Coronary artery (tissue), 2 donors: ENCODE measurements at regions not wholly inside any gene's neighbourhood (a gene's known extent, or its start where the extent isn't known, plus 50 kb on each side); places are given as distances from the start of the nearest gene placed in this dataset.

Source experiments
- DNase-seq: peaks from one replicate; pipeline ENCODE4 v3.0.0-alpha.2; 2017; ENCODE audit warnings: low spot score
- H3K27ac ChIP-seq, 2 donors: fragments of 200-600 bp; sonication (generic); one replicate each; pipeline ENCODE4 v1.5.1; 2016 to 2019
- H3K4me3 ChIP-seq: fragments of 200-600 bp; sonication (generic); 2 replicates; pipeline ENCODE4 v1.5.1; 2016; ENCODE audit warnings: mild to moderate bottlenecking, moderate library complexity
- TF ChIP-seq, protein P1 (sequence below): fragments of 200-600 bp; sonication (generic); IDR thresholded peaks from one replicate; pipeline ENCODE4 v1.5.1; 2019; ENCODE audit warnings: antibody characterized with exemption

DNA sequence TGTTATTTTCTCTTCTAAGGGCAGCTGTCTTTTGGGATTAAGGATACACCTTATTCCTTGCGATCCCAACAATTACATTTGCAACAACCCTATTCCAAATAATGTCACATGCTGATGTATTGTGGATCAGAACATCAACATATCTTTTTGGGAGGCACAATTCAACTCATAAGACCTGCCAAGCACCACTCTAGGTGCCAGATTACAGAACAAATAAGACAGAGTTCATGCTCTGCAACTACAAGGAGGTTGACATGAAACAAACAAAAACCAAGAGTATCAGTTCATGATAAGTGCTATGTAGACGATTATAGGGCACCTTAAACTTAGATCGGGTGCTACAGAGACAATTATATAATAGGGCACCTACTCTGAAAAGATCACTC is 203.2 kb upstream of the SGK1 start:
- TF ChIP-seq, protein P1, sequence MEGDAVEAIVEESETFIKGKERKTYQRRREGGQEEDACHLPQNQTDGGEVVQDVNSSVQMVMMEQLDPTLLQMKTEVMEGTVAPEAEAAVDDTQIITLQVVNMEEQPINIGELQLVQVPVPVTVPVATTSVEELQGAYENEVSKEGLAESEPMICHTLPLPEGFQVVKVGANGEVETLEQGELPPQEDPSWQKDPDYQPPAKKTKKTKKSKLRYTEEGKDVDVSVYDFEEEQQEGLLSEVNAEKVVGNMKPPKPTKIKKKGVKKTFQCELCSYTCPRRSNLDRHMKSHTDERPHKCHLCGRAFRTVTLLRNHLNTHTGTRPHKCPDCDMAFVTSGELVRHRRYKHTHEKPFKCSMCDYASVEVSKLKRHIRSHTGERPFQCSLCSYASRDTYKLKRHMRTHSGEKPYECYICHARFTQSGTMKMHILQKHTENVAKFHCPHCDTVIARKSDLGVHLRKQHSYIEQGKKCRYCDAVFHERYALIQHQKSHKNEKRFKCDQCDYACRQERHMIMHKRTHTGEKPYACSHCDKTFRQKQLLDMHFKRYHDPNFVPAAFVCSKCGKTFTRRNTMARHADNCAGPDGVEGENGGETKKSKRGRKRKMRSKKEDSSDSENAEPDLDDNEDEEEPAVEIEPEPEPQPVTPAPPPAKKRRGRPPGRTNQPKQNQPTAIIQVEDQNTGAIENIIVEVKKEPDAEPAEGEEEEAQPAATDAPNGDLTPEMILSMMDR = no peak
- no peak overlapping the region for H3K27ac ChIP-seq
- DNase-seq = no peak
- H3K4me3 ChIP-seq = no peak overlapping the region

DNA sequence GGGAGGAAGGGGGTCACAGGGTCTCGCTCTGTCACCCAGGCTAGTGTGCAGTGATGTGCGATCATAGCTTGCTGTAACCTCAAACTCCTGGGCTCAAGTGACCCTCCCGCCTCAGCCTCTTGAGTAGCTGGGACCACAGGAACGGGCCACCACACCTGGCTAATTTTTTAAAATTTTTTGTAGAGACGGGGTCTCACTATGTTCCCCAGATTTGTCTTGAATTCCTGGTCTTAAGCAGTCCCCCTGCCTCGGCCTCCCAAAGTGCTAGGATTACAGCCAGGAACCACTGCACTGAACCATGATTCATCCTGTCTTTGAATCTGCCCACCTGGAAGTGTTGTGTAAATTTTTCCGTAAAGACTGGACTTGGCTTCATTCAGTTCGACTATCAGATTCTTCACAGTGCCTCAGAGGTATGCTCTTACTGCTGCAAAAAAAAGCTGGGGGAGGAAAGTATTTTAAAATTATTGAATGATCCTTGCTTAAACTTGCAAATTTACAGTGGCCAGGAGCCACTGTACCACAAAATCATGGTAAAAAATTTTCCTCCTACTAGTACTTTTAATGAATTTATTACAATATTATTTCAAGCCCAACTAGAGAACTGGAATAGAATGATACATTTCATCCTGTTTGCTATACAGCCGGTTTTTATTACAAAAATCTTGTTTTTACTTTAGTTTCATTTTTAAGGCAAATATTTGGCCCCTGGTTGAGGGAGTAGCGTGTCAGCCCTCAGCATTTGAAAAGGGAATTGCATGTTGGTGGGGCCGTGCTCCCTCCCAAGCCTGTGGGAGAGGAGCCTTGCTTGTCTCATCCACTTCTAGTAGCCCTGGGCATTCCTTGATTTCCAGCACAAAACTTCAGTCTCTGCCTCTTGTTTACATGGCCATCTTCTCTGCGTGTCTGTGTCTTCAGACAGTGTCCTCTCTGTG is 202.5 kb upstream of the SGK1 start:
- Histone ChIP-seq H3K4me3 (no peak overlapping the region), H3K27ac (no peak overlapping the region)
- DNase-seq = no peak
- TF ChIP-seq, protein P1 = no peak

DNA sequence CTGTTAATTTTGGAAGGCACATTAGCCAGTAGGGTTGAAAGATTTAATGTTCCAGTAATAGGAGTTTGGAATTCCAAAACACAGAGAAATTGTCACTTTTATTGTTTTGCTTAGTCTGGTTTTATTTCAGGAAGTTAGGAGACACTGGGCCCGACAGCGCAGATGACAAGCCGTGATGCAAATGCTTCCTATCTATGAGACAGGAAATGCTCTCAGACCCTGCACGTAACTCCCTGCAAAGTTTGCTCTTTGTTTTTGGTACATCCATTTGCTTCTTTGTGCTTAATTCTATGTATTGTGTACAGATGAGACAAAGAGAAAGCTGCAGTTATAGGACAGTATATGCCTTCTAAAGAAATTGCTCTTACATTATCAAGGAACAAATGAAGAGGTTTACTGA is 201.6 kb upstream of the SGK1 start:
- Histone ChIP-seq H3K4me3 (no peak overlapping the region), H3K27ac (no peak overlapping the region)
- no peak for DNase-seq
- TF ChIP-seq, protein P1 = no peak

DNA sequence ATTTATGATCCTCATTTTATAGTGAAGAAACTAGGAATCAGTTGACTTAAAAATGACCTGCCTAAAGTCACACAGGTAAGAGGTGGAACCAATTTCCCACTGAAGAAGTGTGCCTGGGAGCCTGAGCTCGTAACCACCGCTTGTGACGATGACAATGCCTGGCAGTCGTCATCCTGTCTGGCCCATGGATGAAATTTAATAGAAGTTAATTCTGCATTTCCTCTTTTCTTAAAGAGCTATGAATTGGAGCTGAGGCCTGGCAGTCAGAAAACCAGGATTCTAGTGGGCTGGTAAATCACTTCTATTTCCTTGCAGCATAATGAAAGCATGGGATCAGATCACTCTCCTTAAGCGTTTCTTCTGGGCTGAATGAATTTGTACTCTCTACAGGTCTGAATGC is 200.0 kb upstream of the SGK1 start:
- no peak overlapping the region for H3K27ac ChIP-seq

DNA sequence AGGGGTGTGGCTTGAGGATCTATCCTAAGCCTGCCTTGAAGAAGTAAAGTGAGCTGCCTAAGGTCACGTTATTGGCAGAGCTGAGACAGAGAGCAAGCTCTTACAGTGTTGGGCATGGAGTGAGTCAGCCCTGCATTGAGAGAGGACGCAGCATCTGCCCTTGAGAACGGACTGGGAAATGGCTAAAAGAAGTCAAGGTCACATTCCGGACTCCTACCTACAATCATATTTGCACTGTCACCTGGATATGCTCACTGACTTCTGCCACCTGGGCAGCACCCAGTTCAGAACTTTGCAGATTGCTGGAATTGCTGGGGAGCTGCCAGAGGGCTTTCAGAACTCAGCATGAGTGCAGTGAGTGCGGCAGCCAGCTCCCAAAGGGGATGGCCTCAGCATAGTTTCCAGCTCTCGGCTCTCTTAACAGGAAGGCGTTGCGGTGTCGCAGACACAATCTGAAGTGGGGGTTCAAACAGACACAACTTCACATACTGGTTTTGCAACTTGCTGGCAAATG is 199.3 kb upstream of the SGK1 start:
- peak overlapping the region in 1 of 2 donors; percentile 61 for H3K27ac ChIP-seq
- peak; percentile 84 for DNase-seq

More for the DNA sequence above, 200.0 kb upstream of the SGK1 start:
- H3K4me3 ChIP-seq = no peak overlapping the region
- TF ChIP-seq, protein P1 = no peak
- no peak for DNase-seq

DNA sequence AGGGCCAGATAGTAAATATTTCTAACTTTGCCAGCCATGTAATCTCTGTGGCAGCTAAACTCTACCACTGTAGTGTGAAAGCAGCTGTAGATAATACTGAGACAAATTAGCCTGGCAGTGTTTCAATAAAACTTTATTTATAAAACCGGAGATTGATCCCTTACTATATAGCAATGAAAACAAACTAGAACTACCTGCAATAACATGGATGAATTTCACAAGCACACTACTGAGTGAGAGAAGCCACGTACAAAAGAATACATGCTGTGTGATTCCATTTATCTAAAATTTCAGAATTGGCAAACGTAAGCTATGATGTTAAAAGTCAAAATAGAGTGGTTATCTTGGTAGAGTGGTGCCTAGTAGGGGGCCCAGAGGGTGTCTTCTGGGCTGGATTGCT is 198.7 kb upstream of the SGK1 start:
- Histone ChIP-seq H3K27ac (peak overlapping the region in 1 of 2 donors; percentile 61), H3K4me3 (no peak overlapping the region)
- TF ChIP-seq, protein P1 = no peak
- DNase-seq = no peak

More for the DNA sequence above, 199.3 kb upstream of the SGK1 start:
- TF ChIP-seq, protein P1 = no peak
- H3K4me3 ChIP-seq = peak overlapping the region; percentile 54

DNA sequence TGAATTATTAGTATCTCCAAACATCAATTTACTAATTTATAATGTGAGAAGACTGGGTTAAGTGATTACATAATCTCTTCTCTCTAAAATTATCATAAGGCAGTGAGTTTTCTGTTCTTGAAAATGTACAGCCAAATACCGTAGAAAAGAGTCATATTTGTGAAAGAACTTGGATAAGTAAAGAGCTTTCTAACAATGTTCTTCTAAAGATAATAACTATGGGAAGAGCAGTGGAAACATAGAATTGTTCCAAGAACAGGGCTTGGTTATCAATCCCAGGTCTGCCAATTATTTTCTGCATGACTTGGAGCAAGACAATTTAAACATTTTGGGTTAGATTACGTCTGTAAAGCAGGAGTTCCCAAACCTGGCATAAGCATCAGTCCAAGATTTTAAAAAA is 198.1 kb upstream of the SGK1 start:
- Histone ChIP-seq H3K27ac (no peak overlapping the region), H3K4me3 (no peak overlapping the region)
- TF ChIP-seq, protein P1 = no peak
- no peak for DNase-seq
